ENCODE measurements at regions not wholly inside any gene's neighbourhood (a gene's known extent, or its start where the extent isn't known, plus 50 kb on each side); places are given as distances from the start of the nearest gene placed in this dataset.

- no peak for TF ChIP-seq FOXA1 (IDR thresholded peaks at IDR 0.05; ENCODE audit: borderline replicate concordance)
- TF ChIP-seq JUNB (CRISPR knock-in tag; conservative IDR thresholded peaks at IDR 0.05), result no peak
- TF ChIP-seq MEF2A (IDR thresholded peaks at IDR 0.05; ENCODE audit: control insufficient read depth, low read depth, low read length), result no peak
- TF ChIP-seq CTCF (IDR thresholded peaks at IDR 0.05 in 2 of 3, conservative IDR thresholded peaks at IDR 0.05 in 1 of 3; ENCODE audit: insufficient read depth in 2 of 3, low read depth in 1 of 3, low read length in 3 of 3), result no peak
- no peak for TF ChIP-seq MAX (CRISPR knock-in tag; IDR thresholded peaks at IDR 0.05)
- no peak for TF ChIP-seq ZFX (CRISPR knock-in tag; IDR thresholded peaks at IDR 0.05)
Measured at GRCh38 chr1:193588311-193589082, 402.1 kb upstream of the B3GALT2 start.

All from K562 (cell line).